SK-N-SH (cell line): ENCODE measurements at regions not wholly inside any gene's neighbourhood (a gene's known extent, or its start where the extent isn't known, plus 50 kb on each side); places are given as distances from the start of the nearest gene placed in this dataset.

Experiments used
- CTCF ChIA-PET: fragments of 300-600, 350-600 bp; formaldehyde crosslinking; extraction: SDS; loops from one replicate; lab custom pipeline; 2021; lab: Yijun Ruan, JAX
- POLR2A ChIA-PET: fragments of 350-600 bp; sonication (Branson Sonifier 250); formaldehyde crosslinking; extraction: SDS; loops from one replicate; lab custom pipeline; 2020; ENCODE audit warnings: antibody characterized with exemption, inconsistent platforms; lab: Yijun Ruan, JAX
- DNase-seq: peaks from one replicate; pipeline ENCODE4 v3.0.0; 2012
- H2AFZ ChIP-seq: fragments of 200-600 bp; sonication (generic); 2 replicates; pipeline ENCODE4 v1.8.1; 2016; ENCODE audit warnings: antibody characterized with exemption, mild to moderate bottlenecking, low read depth
- H3F3A ChIP-seq: fragments of 200-600 bp; sonication (generic); replicated peaks from 2 replicates; pipeline ENCODE3; 2016; ENCODE audit warnings: antibody characterized with exemption, mild to moderate bottlenecking; ENCODE audit not compliant: insufficient read depth
- H3K27ac ChIP-seq, 2 experiments: fragments of 200-500 bp in 1 of 2; fragments of 200-600 bp in 1 of 2; sonication (Bioruptor generic) in 1 of 2; sonication (generic), shearing (Covaris generic) in 1 of 2; 2 replicates each; pipeline versions ENCODE4 v1.5.1 to v1.6.1; 2014 to 2016; ENCODE audit warnings: low read depth in 2 of 2, inconsistent platforms in 1 of 2, low read length in 1 of 2, mild to moderate bottlenecking in 1 of 2, mixed read lengths in 1 of 2
- H3K27me3 ChIP-seq: fragments of 200-600 bp; sonication (generic), shearing (Covaris generic); 2 replicates; pipeline ENCODE4 v1.6.1; 2016; ENCODE audit warnings: mixed run types; ENCODE audit not compliant: insufficient read depth
- H3K36me3 ChIP-seq, 2 experiments: fragments of 200-500 bp in 1 of 2; fragments of 200-600 bp in 1 of 2; sonication (Bioruptor generic) in 1 of 2; sonication (generic) in 1 of 2; replicated peaks in 1 of 2; 2 replicates each; pipeline versions ENCODE3 to v1.5.1; 2014 to 2016; ENCODE audit warnings: low read length in 1 of 2, mild to moderate bottlenecking in 1 of 2; ENCODE audit not compliant: insufficient read depth in 2 of 2, control insufficient read depth in 1 of 2
- H3K4me1 ChIP-seq, 2 experiments: fragments of 200-500 bp in 1 of 2; fragments of 200-600 bp in 1 of 2; sonication (Bioruptor generic) in 1 of 2; sonication (generic), shearing (Covaris generic) in 1 of 2; 2 replicates each; pipeline versions ENCODE4 v1.5.1 to v1.6.1; 2014 to 2016; ENCODE audit warnings: low read depth in 1 of 2, low read length in 1 of 2, mixed run types in 1 of 2; ENCODE audit not compliant: insufficient read depth in 2 of 2, control insufficient read depth in 1 of 2
- H3K4me2 ChIP-seq: fragments of 200-600 bp; sonication (generic), shearing (Covaris generic); 2 replicates; pipeline ENCODE4 v1.6.1; 2017; ENCODE audit warnings: mixed run types
- H3K4me3 ChIP-seq, 2 experiments: fragments of 200-500 bp in 1 of 2; fragments of 200-600 bp in 1 of 2; sonication (Bioruptor generic) in 1 of 2; sonication (generic), shearing (Covaris generic) in 1 of 2; 2 replicates each; pipeline versions ENCODE4 v1.5.1 to v1.8.1; 2014 to 2016; ENCODE audit warnings: low read depth in 2 of 2, inconsistent platforms in 1 of 2, low read length in 1 of 2, mild to moderate bottlenecking in 1 of 2, mixed read lengths in 1 of 2, moderate library complexity in 1 of 2
- H3K79me2 ChIP-seq: fragments of 200-600 bp; sonication (generic); 2 replicates; pipeline ENCODE4 v1.8.1; 2017; ENCODE audit warnings: mild to moderate bottlenecking; ENCODE audit not compliant: insufficient read depth
- H3K9ac ChIP-seq: fragments of 200-600 bp; sonication (generic); 2 replicates; pipeline ENCODE4 v1.6.1; 2017; ENCODE audit warnings: mixed run types
- H3K9me2 ChIP-seq: fragments of 200-600 bp; sonication (generic); 2 replicates; pipeline ENCODE4 v1.6.1; 2017; ENCODE audit warnings: mixed run types
- H3K9me3 ChIP-seq: fragments of 200-600 bp; sonication (generic); 2 replicates; pipeline ENCODE4 v1.6.1; 2017; ENCODE audit warnings: mixed run types, mild to moderate bottlenecking, moderate library complexity
- H4K20me1 ChIP-seq: fragments of 200-600 bp; sonication (generic); 2 replicates; pipeline ENCODE4 v1.6.1; 2017; ENCODE audit warnings: mild to moderate bottlenecking, mixed run types; ENCODE audit not compliant: insufficient read depth
- ELF1 ChIP-seq: IDR thresholded peaks from 2 replicates; pipeline ENCODE4 v1.4.0; 2012
- FOSL2 ChIP-seq: IDR thresholded peaks from 2 replicates; pipeline ENCODE4 v1.4.0; 2012; ENCODE audit warnings: low read depth, mild to moderate bottlenecking, moderate library complexity, borderline replicate concordance
- GABPA ChIP-seq: IDR thresholded peaks from 2 replicates; pipeline ENCODE4 v1.4.0; 2012; ENCODE audit warnings: low read depth, mild to moderate bottlenecking
- GATA2 ChIP-seq: sonication (generic); formaldehyde crosslinking; IDR thresholded peaks from 2 replicates; pipeline ENCODE4 v1.5.0; 2020; ENCODE audit warnings: mild to moderate bottlenecking, missing genetic modification reagents
- MEF2A ChIP-seq: IDR thresholded peaks from 2 replicates; pipeline ENCODE4 v1.4.0; 2012; ENCODE audit warnings: low read depth, borderline replicate concordance
- NFIC ChIP-seq: IDR thresholded peaks from 2 replicates; pipeline ENCODE4 v1.4.0; 2012; ENCODE audit warnings: borderline replicate concordance
- NRF1 ChIP-seq: IDR thresholded peaks from 2 replicates; pipeline ENCODE4 v1.6.1; 2012; ENCODE audit warnings: low read depth, mild to moderate bottlenecking, low read length
- RCOR1 ChIP-seq: fragments of 150-350 bp; IDR thresholded peaks from 2 replicates; pipeline ENCODE4 v1.6.1; 2017; ENCODE audit warnings: antibody characterized with exemption, low read length
- RFX5 ChIP-seq: IDR thresholded peaks from 2 replicates; pipeline ENCODE4 v1.6.1; 2012; ENCODE audit warnings: mild to moderate bottlenecking, improper control_type of control experiment, low read length
- RXRA ChIP-seq: IDR thresholded peaks from 2 replicates; pipeline ENCODE4 v1.4.0; 2012; ENCODE audit warnings: low read depth, mild to moderate bottlenecking, borderline replicate concordance
- SMC3 ChIP-seq: IDR thresholded peaks from 2 replicates; pipeline ENCODE4 v1.6.1; 2012; ENCODE audit warnings: low read depth, low read length, improper control_type of control experiment
- TAF1 ChIP-seq: IDR thresholded peaks from 2 replicates; pipeline ENCODE4 v1.6.1; 2012; ENCODE audit warnings: low read depth, mild to moderate bottlenecking, low read length, moderate library complexity, borderline replicate concordance
- TEAD4 ChIP-seq: IDR thresholded peaks from 2 replicates; pipeline ENCODE4 v1.4.0; 2012; ENCODE audit warnings: mild to moderate bottlenecking, borderline replicate concordance; ENCODE audit not compliant: insufficient read depth
- YY1 ChIP-seq: IDR thresholded peaks from 2 replicates; pipeline ENCODE4 v1.4.0; 2012; ENCODE audit warnings: low read depth, mild to moderate bottlenecking
- WGBS: methylation state at CpG from one replicate; pipeline ENCODE4 v1.1.6; 2017; ENCODE audit warnings: low lambda C conversion rate; 5-methylcytosine and 5-hydroxymethylcytosine counted together
- TF ChIP-seq, protein P1 (sequence below): fragments of 200-600 bp; sonication (generic); IDR thresholded peaks from 2 replicates; pipeline ENCODE4 v1.6.1; 2017; ENCODE audit warnings: antibody characterized with exemption, mild to moderate bottlenecking, moderate library complexity
- TF ChIP-seq, protein P2 (sequence below): IDR thresholded peaks from 2 replicates; pipeline ENCODE4 v1.4.0; 2012; ENCODE audit warnings: low read depth, borderline replicate concordance

DNA sequence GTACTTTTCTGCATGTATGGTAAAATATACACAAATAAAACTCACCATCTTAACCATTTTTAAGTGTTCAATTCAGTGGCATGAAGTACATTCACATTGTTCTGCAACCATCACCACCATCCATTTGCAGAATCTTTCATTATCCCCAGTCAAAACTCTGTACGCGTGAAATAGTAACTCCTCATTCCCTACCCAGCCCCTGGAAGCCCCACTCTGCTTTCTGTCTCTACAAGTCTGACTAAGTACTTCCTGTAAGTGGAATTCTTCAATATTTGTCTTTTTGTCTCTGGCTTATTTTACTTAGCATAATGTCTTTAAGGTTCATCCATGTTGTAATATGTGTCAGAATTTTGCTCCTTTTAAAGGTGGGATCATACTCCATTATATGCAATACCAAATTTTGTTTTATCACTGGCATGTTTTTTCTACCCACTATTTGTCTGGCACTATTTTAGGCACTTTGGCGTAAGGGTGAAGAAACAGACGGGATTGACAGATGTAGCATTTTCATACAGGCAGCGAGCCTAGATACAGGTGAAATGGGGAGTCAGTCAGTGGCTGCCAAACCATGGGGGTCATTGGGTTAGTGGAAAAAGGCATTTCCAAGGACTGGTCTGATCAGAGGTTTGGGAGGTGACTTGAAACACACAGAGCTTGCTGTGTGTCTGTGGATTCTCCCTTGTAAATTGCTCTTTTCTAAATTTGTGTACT, 163.2 kb upstream of the MYCN start:
- Histone ChIP-seq H3K79me2 (no peaks in the 10 kb centered on the region), H3F3A (no peaks in the 10 kb centered on the region), H3K4me1 (peaks cover 0 to under 1% of the 10 kb centered on the region in 2 experiments; a peak in 1 of 4 replicates), H3K9me2 (no peaks in the 10 kb centered on the region), H3K9ac (no peak overlapping the region), H3K27ac (no peak overlapping the region), H3K4me2 (no peak overlapping the region), H4K20me1 (no peaks in the 10 kb centered on the region), H3K36me3 (no peaks in the 10 kb centered on the region), H2AFZ (no peak overlapping the region), H3K4me3 (no peak overlapping the region), H3K27me3 (no peaks in the 10 kb centered on the region), H3K9me3 (no peaks in the 10 kb centered on the region)
- TF ChIP-seq GATA2 (CRISPR knock-in tag) (no peak), GABPA (no peak), TAF1 (no peak), YY1 (no peak), NRF1 (no peak), RXRA (no peak), RCOR1 (no peak), RFX5 (no peak), NFIC (no peak), FOSL2 (no peak), ELF1 (no peak), TEAD4 (no peak), MEF2A (no peak), SMC3 (no peak)
- TF ChIP-seq, protein P1, sequence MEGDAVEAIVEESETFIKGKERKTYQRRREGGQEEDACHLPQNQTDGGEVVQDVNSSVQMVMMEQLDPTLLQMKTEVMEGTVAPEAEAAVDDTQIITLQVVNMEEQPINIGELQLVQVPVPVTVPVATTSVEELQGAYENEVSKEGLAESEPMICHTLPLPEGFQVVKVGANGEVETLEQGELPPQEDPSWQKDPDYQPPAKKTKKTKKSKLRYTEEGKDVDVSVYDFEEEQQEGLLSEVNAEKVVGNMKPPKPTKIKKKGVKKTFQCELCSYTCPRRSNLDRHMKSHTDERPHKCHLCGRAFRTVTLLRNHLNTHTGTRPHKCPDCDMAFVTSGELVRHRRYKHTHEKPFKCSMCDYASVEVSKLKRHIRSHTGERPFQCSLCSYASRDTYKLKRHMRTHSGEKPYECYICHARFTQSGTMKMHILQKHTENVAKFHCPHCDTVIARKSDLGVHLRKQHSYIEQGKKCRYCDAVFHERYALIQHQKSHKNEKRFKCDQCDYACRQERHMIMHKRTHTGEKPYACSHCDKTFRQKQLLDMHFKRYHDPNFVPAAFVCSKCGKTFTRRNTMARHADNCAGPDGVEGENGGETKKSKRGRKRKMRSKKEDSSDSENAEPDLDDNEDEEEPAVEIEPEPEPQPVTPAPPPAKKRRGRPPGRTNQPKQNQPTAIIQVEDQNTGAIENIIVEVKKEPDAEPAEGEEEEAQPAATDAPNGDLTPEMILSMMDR, result no peak
- TF ChIP-seq, protein P2, sequence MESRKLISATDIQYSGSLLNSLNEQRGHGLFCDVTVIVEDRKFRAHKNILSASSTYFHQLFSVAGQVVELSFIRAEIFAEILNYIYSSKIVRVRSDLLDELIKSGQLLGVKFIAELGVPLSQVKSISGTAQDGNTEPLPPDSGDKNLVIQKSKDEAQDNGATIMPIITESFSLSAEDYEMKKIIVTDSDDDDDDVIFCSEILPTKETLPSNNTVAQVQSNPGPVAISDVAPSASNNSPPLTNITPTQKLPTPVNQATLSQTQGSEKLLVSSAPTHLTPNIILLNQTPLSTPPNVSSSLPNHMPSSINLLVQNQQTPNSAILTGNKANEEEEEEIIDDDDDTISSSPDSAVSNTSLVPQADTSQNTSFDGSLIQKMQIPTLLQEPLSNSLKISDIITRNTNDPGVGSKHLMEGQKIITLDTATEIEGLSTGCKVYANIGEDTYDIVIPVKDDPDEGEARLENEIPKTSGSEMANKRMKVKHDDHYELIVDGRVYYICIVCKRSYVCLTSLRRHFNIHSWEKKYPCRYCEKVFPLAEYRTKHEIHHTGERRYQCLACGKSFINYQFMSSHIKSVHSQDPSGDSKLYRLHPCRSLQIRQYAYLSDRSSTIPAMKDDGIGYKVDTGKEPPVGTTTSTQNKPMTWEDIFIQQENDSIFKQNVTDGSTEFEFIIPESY, result no peak
- ChIA-PET CTCF (no interaction called here), POLR2A (no interaction called here)
- WGBS, result 75% methylated on average over 5 of the region's 5 CpGs
- no peak for DNase-seq
